Cardiac septum (tissue), 1 donor: ENCODE measurements at regions not wholly inside any gene's neighbourhood (a gene's known extent, or its start where the extent isn't known, plus 50 kb on each side); places are given as distances from the start of the nearest gene placed in this dataset.
A peak's percentile ranks its signal among the peaks of the same experiment; 100 is the strongest.
"Not testable (repeated sequence)": the region's sequence is repeated elsewhere in the genome, so short reads cannot be mapped to it uniquely, and the experiment has no call there.

Source experiments
- DNase-seq: peaks from one replicate; pipeline ENCODE4 v3.0.0-alpha.2; 2020; ENCODE audit warnings: low spot score
- intact Hi-C: fragments of 100-400 bp; cut with DNase I; formaldehyde crosslinking; loops from one replicate; pipeline ENCODE4 v1.14.0; 2022
- donor health status: DM: no; HTN: no; CAD: no.

DNA sequence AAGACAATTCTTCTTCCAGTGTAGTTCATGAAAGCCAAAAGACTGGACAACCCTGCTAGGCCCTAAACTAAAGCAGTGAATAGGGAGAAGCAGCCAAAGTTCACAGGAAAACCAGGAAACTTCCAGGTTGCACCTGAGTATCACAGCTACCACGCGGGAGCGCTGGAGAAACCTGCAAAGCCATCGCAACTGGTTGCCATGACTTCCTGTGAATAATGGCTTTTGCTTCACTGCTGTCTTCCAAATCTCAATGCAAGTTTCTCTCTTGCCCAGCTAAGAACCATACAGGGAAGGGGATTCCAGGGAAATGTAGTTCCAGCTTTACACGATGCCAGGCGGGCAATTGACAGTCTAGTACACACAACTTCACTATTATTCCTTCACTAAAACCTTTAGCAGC is 114.1 kb downstream of the GXYLT1 start:
- intact Hi-C loops, result no loop called here
- no peak for DNase-seq

DNA sequence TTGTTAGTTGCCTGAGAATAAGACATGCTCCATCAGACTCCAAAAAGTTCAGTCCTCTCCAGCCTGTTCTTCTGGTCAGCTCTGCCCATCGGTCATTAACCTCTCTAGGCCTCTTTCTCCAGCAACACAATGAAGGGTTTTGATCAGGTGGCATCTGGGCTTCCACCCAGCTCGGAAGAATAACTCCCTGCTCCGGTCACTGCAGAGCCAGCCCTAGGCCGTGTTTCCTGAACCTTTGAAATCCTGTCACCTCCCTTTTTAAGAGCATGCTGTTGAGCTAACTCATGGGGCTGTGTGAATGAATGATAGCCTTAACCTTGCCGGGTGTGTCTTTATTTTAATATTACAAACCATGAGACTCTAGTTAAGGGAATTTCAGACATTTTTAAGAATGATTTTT is 117.1 kb downstream of the GXYLT1 start:
- intact Hi-C loops, result loop anchor here (5.0 kb wide), 1 partner anchor 750 kb away; no protein-coding TSS in a partner anchor
- DNase-seq, result no peak

DNA sequence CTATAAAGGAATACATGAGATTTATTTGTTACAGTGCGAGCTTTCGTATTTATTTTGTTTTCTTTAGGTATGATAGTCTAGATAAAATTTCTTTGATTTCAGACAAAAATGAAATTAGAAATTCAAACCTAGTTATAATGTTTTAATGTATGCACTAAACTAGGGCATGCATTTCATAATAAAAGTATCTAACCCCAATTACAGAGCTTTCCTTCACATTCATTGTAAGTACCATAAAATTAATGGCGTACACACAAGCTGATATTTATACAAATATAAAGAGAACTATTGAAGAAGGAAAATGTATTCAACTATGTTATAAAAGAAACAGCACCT is 120.2 kb downstream of the GXYLT1 start:
- intact Hi-C loops, result loop anchor here (5.0 kb wide), 2 partner anchors 92 to 762 kb away; no protein-coding TSS in a partner anchor
- DNase-seq, result no peak

DNA sequence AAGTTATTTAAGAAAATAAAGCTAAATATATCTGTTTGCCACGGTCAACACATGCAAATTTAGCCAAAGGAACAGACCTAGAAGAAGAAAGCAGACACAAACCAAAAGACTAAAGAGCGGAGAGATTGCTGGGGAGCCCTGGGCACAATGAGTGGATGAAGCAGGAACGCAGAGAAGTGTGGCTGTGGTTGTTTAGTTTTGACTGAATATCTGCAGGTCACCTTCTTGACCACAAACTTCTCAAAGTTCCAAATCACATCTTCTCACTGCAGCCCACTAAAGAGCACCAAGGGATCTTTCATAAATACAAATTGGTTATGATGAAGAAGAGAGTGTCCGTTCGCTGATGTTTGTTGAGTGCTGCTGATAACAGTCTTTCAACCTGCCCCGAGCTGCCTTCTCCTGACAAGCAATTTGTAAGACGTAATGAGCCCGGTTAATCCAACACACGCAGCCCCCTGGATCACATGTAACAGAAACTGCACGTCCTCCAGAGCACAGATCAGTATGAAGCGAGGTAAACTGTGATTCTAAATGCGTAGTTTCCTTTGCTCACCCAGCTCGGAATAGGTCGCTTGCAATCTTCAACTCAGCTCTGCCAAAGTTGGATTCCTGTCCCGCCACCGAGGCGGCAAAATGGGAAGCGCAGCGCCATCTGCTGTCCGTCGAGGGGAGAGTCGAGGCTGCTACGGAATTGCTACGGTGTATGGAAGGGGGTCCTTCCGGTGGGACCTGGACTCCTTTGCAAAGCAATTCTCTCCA is 120.8 kb downstream of the GXYLT1 start:
- intact Hi-C loops, result loop anchor here (5.0 kb wide), 2 partner anchors 92 to 762 kb away; no protein-coding TSS in a partner anchor
- DNase-seq, result peak; percentile 91

DNA sequence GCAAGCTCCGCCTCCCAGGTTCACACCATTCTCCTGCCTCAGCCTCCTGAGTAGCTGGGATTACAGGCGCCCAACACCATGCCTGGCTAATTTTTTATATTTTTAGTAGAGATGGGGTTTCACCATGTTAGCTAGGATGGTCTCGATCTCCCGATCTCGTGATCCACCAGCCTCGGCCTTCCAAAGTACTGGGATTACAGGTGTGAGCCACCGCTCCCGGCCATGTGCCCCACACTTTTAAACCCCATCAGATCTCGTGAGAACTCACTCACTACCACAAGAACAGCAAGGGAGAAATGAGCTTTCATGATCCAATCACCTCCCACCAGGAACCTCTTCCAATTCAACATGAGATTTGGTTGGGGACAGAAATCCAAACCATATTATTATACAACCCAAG is 122.7 kb downstream of the GXYLT1 start:
- DNase-seq, result not testable (repeated sequence)
- intact Hi-C loops, result loop anchor here (5.0 kb wide), 2 partner anchors 90 to 760 kb away; no protein-coding TSS in a partner anchor

DNA sequence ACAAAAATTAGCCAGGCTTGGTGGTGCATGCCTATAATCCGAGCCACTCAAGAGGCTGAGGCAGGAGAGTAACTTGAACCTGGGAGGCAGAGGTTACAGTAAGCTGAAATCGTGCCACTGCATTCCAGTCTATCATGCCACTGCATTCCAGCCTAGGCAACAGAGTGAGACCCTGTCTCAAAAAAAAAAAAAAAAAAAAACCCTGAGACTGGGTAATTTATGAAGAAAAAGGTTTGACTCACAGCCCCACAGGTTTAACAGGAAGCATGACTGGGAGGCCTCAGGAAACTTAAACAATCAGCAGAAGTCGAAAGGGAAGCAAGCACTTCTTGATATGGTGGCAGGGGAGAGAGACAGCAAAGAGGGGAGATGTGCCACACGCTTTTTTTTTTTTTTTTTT is 123.2 kb downstream of the GXYLT1 start:
- DNase-seq, result no peak
- intact Hi-C loops, result loop anchor here (5.0 kb wide), 2 partner anchors 89 to 759 kb away; no protein-coding TSS in a partner anchor

DNA sequence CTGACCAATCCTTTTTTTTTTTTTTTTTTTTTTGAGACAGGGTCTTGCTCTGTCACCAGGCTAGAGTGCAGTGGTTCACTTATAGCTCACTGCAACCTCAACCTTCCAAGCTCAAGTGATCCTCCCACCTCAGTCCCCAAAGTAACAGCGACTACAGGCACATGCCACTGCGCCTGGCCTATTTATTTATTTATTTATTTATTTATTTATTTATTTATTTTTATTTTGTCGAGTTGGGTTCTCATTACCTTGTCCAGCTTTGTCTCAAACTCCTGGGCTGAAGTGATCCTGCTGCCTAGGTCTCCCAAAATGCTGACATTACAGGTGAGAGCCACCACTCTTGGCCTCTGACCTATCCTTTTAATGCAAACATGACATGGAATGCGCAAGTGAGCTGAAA is 124.4 kb downstream of the GXYLT1 start:
- intact Hi-C loops, result loop anchor here (5.0 kb wide), 2 partner anchors 88 to 758 kb away; no protein-coding TSS in a partner anchor
- DNase-seq, result no peak

DNA sequence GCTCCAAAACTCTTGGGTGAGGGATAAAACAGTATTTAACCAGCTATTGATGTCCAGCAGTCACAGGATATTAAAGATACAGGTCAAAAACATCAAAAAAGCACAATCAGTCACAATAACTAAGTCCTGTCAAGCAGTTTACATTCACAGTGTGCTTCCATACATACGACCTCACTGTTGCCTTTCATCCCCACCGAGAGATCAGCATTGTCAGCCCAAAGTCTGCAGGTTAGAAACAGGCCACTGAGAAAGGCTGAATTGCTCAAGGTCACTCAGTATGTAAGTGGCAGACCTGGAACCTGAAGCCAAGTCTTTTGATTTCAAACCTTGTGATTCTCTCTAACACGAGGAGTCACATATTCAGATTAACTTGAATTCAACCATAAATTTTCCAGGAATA is 124.9 kb downstream of the GXYLT1 start:
- no peak for DNase-seq
- intact Hi-C loops, result loop anchor here (5.0 kb wide), 2 partner anchors 87 to 757 kb away; no protein-coding TSS in a partner anchor

DNA sequence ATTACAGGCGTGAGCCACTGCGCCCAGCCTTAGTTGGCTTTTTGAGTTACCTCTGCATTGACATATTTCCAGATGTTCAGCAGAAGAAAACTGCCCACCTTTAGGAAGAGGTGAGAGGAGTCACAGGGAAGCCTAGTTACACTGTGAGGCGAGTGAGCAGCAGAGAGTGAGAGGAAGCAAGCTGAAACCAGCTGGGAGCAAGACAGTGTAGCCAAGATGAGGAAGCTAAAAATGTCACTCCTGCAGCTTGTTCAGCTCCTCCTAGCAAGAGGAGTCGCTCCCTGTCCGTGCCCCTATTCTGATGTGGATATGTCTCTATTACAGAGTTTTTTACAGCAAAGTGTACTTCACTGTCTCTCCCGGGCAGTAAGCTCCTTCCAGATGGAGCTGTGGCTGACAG is 127.6 kb downstream of the GXYLT1 start:
- DNase-seq, result no peak
- intact Hi-C loops, result no loop called here

DNA sequence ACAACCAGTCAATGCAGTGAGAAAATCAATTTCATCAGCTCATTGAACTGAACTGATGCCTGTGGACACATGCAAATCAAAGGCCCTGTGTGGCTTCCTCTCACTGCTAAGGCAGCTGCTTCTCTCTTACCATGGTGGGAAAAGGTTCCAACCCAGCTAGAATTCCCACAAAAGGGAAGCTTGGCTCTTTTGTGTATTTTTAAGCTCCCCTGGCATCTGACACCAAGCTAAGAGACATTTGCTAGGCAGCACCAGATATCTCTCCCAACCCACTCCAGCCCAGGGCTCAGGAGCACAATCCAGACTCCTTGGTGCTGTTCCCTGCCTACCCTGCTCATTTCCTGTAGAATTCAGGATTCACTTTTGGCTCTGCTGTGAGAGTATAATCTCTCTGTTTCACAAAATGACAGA is 129.6 kb downstream of the GXYLT1 start:
- DNase-seq, result no peak
- intact Hi-C loops, result no loop called here

DNA sequence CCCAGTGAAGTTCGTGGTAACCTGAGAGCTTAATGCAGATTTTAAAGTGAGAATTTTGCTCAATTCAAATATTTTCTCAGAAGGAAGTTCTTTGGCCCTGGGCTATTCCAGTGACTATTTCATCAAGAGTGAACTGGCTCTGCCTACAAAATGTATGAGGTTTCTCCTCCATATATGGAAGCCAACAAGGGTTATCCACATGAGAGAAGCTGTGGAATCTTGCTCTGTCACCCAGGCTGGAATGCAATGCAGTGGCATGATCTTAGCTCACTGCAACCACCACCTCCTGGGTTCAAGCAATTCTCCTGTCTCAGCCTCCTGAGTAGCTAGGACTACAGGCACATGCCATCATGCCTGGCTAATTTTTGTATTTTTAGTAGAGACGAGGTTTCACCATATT is 132.2 kb downstream of the GXYLT1 start:
- DNase-seq, intact Hi-C loops: not testable (repeated sequence)

DNA sequence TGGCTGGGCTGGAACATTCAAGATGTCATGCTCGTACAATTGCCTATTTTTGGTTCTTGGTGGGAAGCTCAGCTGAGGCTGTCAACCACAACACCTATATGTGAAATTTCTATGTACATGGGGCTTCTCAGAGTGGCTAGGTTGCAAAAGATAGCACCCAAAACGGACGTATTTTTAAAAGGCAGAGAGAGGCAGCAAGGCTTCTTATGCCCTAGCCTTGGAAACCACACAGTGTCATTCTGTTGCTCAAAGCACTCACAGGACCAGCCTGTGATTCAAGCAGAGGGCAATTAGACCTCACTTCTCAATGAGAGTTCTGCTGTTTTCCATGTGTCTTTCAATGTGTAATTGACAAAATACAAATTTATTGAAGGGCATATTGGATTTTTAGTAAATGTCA is 134.0 kb downstream of the GXYLT1 start:
- intact Hi-C loops, result no loop called here
- no peak for DNase-seq

DNA sequence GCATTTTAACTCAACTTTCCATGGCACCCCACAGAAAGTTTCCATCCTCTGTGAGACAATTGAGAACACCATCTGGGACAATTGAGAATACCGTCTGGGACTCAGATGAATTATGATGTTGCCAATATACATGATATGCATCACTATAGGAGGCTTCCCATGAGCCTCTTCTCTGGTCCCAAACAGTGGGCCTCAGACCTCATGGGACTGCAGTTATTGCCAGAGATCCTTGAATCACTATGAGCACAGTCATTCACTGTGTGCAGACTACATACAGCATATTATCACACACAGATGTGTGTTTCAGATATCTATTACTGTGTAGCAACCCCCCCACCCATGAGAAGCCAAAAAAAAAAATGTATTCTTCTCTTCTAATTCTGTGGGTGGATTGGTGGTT is 134.4 kb downstream of the GXYLT1 start:
- intact Hi-C loops, result no loop called here
- no peak for DNase-seq

DNA sequence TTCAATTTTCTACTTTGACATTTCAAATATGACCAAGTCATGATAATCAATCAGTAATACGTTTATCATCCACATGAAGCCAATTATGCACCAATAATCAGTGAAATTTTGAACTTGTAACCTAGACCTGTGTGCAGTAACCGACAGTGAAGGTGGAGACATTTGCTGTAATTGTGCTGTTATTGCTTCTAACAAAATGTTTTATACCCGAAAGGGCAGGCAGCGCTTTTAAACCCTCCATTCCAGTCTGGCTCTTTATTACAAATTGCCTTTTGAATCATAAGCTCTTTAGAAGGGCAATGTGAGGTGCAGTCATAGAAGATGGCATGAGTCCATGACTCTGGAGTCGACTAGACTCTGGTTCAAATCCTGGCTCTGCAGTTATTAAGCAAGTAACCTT is 135.7 kb downstream of the GXYLT1 start:
- DNase-seq, result no peak
- intact Hi-C loops, result no loop called here

DNA sequence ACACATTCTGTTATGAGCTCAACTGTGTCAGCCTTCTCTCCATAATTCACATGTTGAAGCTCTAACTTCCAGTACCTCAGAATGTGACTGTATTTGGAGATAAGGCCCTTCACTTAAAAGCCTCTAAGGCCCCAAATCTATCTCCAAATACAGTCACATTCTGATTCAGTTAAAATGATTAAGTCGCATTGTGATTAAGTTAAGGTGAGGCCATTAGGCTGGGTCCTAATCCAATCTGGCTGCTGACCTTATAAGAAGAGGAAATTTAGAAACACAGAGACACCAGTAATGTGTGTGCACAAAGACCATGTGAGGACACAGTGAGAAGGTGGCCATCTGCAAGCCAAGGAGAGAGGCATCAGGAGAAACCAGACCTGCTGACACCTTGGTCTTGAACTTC is 141.6 kb downstream of the GXYLT1 start:
- no peak for DNase-seq
- intact Hi-C loops, result no loop called here

DNA sequence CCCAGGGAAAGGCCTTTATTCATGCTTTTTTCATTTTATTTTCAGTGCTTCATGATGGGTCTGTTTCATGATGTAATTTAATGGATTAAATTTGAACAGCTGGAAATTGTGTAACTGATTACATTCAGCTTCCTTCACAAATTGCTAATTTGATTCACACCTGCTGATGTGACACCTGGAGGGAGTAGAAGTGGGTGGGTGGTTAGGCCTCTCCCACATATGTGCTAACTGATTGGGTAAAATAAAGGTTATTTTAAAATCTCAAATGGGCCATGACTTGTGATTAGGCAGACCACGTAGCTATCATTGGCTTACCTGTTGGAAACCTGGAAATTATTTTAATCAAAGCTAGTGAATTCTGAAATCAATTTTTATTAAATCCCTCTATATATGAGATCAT is 142.1 kb downstream of the GXYLT1 start:
- intact Hi-C loops, result no loop called here
- DNase-seq, result no peak

DNA sequence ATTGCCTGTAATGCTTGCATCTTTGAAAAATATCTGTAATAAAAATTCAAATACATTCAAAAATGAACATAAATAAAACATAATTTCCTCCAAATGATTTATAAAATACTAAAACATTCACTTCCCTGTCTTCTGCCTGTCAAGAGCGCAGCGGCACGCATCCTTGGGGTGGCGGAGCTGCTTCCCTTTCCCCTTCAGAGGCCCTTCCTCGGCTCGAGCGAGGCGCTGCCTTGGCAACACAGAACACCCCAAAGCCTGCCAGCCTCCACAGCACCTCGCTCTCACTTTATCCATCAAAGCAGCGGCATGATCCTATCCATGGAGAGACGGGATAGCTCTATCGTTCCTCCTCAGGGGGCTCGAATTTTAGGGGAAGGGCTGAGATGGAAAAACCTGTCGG is 146.2 kb downstream of the GXYLT1 start:
- DNase-seq, result no peak
- intact Hi-C loops, result no loop called here

DNA sequence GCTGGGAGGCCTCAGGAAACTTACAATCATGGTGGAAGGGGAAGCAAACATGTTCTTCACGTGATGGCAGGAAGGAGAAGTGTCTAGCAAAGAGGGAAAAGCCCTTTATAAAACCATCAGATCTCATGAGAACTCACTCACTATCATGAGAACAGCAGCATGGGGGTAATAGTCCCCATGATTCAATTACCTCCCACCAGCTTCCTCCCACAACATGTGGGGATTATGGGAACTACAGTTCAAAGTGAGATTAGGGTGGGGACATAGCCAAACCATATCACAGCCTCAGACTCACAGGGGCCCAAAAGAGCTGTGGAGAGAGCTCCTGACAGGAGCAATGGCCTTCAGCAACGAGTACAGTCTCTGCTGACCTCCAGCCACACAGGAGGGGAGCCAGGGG is 151.4 kb downstream of the GXYLT1 start:
- intact Hi-C loops, result no loop called here
- DNase-seq, result no peak

DNA sequence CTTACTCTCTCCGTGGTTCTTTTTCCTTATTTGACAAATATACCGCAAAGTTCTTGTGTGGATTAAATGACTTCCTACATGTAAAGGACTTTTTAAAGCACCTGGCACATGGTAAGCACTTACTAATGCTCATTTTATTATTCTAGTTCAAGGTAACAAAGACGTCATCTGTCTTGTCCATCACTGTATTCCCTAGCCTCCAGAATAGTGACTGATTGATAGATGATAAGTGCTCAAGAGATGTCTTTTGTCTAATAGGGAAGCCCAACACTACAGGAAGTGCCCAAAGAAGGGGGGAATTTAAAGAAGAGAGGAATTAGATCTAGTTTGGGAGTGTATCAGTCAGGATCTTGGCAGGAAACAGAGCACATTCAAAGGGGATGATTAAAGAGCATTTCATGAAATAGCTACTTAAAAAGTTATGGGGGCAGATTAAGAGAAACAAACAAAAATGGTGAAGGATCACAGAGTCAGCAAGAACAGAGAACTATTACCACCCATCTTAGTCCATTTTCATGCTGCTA is 151.9 kb downstream of the GXYLT1 start:
- intact Hi-C loops, result no loop called here

DNA sequence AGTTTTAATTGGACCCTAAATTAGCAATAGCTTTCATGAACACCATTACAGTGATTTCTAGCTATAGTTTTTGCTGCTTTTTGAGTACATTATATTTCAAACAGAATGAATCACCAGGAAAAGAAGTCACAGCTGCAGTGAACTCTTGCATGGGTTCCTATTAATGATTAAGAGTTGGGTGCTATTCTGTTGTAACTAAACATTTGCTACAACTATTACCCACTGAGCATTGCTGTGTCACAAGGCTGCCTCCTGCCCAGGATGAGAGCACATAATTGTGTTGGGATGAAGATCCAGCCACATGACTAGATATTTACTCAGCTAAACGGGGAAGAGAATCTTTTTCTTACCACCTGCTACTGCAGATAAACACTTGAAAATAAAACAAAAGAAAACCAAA is 152.7 kb downstream of the GXYLT1 start:
- intact Hi-C loops, result no loop called here
- no peak for DNase-seq

More for the DNA sequence above, 151.9 kb downstream of the GXYLT1 start:
- no peak for DNase-seq

DNA sequence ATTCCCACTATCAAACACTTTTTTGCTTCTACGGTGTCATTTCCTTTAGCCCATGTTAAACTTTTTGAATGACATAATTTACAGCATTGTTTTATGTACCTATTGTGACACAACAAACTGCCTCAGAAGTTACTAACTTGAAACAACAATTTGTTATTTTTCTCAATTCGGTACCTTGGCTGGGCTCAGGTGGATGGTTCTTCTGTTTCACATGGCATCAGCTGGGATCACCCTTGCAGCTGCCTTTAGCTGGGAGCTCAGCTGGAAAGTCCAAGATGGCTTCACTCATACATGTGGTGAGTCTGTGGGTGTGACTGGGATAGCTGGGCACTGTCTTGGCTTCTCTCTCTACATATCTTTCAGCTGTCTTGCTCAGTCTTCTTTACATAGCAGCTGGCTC is 156.0 kb downstream of the GXYLT1 start:
- intact Hi-C loops, result no loop called here
- DNase-seq, result no peak
